OCI-LY3 (cell line): ENCODE measurements at regions not wholly inside any gene's neighbourhood (a gene's known extent, or its start where the extent isn't known, plus 50 kb on each side); places are given as distances from the start of the nearest gene placed in this dataset.

ENCODE experiments used
- H2AFZ ChIP-seq: fragments of 200-600, 300-600 bp; shearing (Covaris generic); 2 replicates; pipeline ENCODE4 v1.6.0; 2014; ENCODE audit warnings: antibody characterized with exemption, low read depth, low read length
- H3K27ac ChIP-seq: fragments of 200-600, 300-600 bp; sonication (generic); 2 replicates; pipeline ENCODE4 v1.5.1; 2014; ENCODE audit warnings: mild to moderate bottlenecking, low read length, moderate library complexity, mixed read lengths
- H3K27me3 ChIP-seq: fragments of 200-600, 300-600 bp; sonication (generic); 2 replicates; pipeline ENCODE4 v1.6.1; 2014; ENCODE audit warnings: low read depth, low read length, mixed read lengths
- H3K36me3 ChIP-seq: fragments of 200-600, 300-600 bp; sonication (generic); replicated peaks from 2 replicates; pipeline ENCODE3; 2014; ENCODE audit warnings: low read depth, low read length, mixed read lengths
- H3K4me1 ChIP-seq: fragments of 300-600, 200-600 bp; sonication (generic); 2 replicates; pipeline ENCODE4 v1.6.1; 2014; ENCODE audit warnings: low read length, mixed read lengths
- H3K4me2 ChIP-seq: fragments of 200-600, 300-600 bp; sonication (generic); 2 replicates; pipeline ENCODE4 v1.6.1; 2014; ENCODE audit warnings: low read length, mixed read lengths
- H3K4me3 ChIP-seq: fragments of 300-600, 200-600 bp; sonication (generic); 2 replicates; pipeline ENCODE4 v1.5.1; 2014; ENCODE audit warnings: antibody characterized with exemption, mild to moderate bottlenecking, low read length, moderate library complexity
- H3K79me2 ChIP-seq: fragments of 300-600, 200-600 bp; shearing (Covaris generic); 2 replicates; pipeline ENCODE4 v1.6.1; 2014; ENCODE audit warnings: mild to moderate bottlenecking, low read length, mixed read lengths
- H3K9ac ChIP-seq: fragments of 300-600, 200-600 bp; shearing (Covaris generic); 2 replicates; pipeline ENCODE4 v1.6.0; 2014; ENCODE audit warnings: mild to moderate bottlenecking, low read length, moderate library complexity
- H3K9me3 ChIP-seq: fragments of 200-600, 300-600 bp; shearing (Covaris generic); 2 replicates; pipeline ENCODE4 v1.6.1; 2014; ENCODE audit warnings: low read length, mixed read lengths; ENCODE audit not compliant: insufficient read depth
- H4K20me1 ChIP-seq: fragments of 200-600, 300-600 bp; sonication (generic); 2 replicates; pipeline ENCODE4 v1.6.1; 2016; ENCODE audit warnings: low read length, mixed read lengths; ENCODE audit not compliant: insufficient read depth
- EZH2phosphoT487 ChIP-seq: fragments of 200-600 bp; shearing (Covaris generic); IDR thresholded peaks from 2 replicates; pipeline ENCODE4 v1.6.1; 2018; ENCODE audit warnings: antibody characterized with exemption, mixed run types, low read depth
- TF ChIP-seq, protein P1 (sequence below): fragments of 200-600, 300-600 bp; sonication (generic); IDR thresholded peaks from 2 replicates; pipeline ENCODE4 v1.5.1; 2014; ENCODE audit warnings: antibody characterized with exemption, low read length, low read depth

DNA sequence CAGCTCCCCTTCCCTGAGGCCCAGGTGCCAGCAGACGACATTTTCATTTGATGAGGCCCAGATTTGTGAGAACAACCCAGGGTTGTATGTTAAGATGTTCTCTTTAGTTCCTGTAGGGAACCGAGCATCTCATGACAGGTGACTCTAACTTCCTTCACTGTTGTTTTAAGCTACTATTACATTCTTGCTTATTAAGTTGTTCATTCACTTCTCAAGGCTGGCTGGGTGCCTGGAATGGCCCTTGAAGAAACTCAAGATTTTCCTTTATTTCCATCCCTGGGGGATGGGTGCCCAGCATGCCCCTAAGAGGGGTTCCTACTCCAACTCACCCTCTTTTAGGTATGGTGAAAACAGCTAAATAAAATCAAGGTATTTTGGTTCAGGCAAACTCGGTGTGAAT lies 111.5 kb upstream of the SYNDIG1 start:
- H3K4me2 ChIP-seq = no peak overlapping the region
- no peaks in the 10 kb centered on the region for H3K4me1 ChIP-seq
- TF ChIP-seq, protein P1, sequence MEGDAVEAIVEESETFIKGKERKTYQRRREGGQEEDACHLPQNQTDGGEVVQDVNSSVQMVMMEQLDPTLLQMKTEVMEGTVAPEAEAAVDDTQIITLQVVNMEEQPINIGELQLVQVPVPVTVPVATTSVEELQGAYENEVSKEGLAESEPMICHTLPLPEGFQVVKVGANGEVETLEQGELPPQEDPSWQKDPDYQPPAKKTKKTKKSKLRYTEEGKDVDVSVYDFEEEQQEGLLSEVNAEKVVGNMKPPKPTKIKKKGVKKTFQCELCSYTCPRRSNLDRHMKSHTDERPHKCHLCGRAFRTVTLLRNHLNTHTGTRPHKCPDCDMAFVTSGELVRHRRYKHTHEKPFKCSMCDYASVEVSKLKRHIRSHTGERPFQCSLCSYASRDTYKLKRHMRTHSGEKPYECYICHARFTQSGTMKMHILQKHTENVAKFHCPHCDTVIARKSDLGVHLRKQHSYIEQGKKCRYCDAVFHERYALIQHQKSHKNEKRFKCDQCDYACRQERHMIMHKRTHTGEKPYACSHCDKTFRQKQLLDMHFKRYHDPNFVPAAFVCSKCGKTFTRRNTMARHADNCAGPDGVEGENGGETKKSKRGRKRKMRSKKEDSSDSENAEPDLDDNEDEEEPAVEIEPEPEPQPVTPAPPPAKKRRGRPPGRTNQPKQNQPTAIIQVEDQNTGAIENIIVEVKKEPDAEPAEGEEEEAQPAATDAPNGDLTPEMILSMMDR = no peak
- TF ChIP-seq EZH2phosphoT487 = no peak
- no peaks in the 10 kb centered on the region for H3K9me3 ChIP-seq
- H3K27me3 ChIP-seq = no peaks in the 10 kb centered on the region
- no peak overlapping the region for H3K9ac ChIP-seq
- H3K4me3 ChIP-seq = no peak overlapping the region
- no peaks in the 10 kb centered on the region for H4K20me1 ChIP-seq
- no peaks in the 10 kb centered on the region for H3K79me2 ChIP-seq
- no peaks in the 10 kb centered on the region for H3K36me3 ChIP-seq
- no peak overlapping the region for H3K27ac ChIP-seq
- no peak overlapping the region for H2AFZ ChIP-seq

DNA sequence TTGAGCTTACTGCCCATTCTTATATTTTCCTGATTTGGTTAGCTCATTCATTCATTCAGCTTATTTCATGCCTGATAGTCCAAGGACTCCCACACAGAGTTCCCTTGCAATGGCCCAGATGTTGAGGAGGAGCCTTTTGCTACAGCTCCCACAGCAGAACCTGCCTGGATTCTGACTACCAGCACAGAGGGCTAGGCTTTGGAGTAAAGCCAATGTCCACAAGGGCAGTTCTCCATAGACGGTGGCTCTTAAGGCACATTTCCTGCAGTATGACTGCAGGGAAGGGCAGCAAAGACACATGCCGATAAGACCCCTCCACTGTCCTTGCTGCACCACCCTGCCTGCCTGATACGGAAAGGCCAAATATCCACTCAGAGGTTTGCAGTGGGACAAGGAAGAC lies 112.3 kb upstream of the SYNDIG1 start:
- no peaks in the 10 kb centered on the region for H3K79me2 ChIP-seq
- no peak overlapping the region for H2AFZ ChIP-seq
- no peaks in the 10 kb centered on the region for H3K9me3 ChIP-seq
- H3K27me3 ChIP-seq = no peaks in the 10 kb centered on the region
- H3K4me1 ChIP-seq = no peaks in the 10 kb centered on the region
- no peaks in the 10 kb centered on the region for H3K36me3 ChIP-seq
- H4K20me1 ChIP-seq = no peaks in the 10 kb centered on the region
- H3K27ac ChIP-seq = no peak overlapping the region
- H3K9ac ChIP-seq = no peak overlapping the region
- H3K4me3 ChIP-seq = no peak overlapping the region
- no peak for TF ChIP-seq EZH2phosphoT487
- TF ChIP-seq, protein P1 = no peak
- no peak overlapping the region for H3K4me2 ChIP-seq

DNA sequence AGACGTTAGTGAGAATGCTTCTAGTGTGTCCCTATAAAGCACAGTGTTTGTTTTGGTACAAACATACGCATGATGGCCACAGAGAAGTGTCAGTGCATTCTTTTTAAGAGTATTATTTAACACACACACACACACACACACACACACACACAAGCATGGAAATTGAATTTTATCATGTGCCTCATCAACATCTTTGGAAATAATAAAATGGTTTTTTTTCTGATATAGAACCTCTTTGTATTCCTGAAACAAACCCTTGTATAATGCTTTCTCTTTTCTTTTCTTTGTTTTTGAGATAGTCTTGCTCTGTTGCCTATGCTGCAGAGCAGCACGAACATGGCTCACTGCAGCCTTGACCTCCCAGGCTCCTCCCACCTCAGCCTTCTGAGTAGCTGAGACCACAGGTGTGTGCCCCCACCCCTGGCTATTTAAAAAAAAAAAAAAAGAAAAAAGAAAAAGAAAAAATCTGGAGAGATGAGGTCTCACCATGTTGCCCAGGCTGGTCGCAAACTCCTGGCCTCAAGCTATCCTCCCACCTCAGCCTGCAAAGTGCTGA lies 116.2 kb upstream of the SYNDIG1 start:
- H3K27me3 ChIP-seq = no peaks in the 10 kb centered on the region
- no peaks in the 10 kb centered on the region for H3K4me1 ChIP-seq
- H3K4me2 ChIP-seq = no peak overlapping the region
- H3K4me3 ChIP-seq = no peak overlapping the region
- no peaks in the 10 kb centered on the region for H3K79me2 ChIP-seq
- no peak overlapping the region for H3K27ac ChIP-seq
- no peak overlapping the region for H3K9ac ChIP-seq
- no peaks in the 10 kb centered on the region for H4K20me1 ChIP-seq
- H3K9me3 ChIP-seq = no peaks in the 10 kb centered on the region
- TF ChIP-seq EZH2phosphoT487 = no peak
- TF ChIP-seq, protein P1 = no peak
- no peak overlapping the region for H2AFZ ChIP-seq
- H3K36me3 ChIP-seq = no peaks in the 10 kb centered on the region

DNA sequence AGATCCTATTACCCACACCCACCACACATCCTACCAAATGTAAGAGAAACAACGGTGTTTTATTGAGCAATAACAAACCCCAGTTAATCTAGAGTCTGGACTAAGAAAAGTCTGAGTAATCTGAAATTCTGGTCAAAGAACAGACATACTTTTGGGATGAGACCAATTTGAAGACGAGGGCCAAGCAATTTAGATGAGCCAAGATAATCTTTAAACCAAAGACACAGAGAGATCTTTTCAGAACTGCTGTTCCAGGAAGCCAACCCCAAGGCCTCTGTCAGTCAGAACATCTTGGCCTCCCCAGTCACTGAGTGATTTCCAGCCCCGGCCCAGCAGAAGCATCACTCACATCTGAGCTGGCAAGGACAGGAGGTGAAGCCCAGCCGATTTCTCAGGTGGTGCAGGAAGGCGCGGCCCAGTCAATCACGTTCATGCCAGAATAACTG lies 118.5 kb upstream of the SYNDIG1 start:
- H3K4me1 ChIP-seq = no peaks in the 10 kb centered on the region
- no peak overlapping the region for H3K27ac ChIP-seq
- no peak overlapping the region for H3K4me2 ChIP-seq
- H3K27me3 ChIP-seq = no peaks in the 10 kb centered on the region
- no peak overlapping the region for H3K9ac ChIP-seq
- H3K4me3 ChIP-seq = no peak overlapping the region
- no peak overlapping the region for H2AFZ ChIP-seq
- H3K36me3 ChIP-seq = no peaks in the 10 kb centered on the region
- no peaks in the 10 kb centered on the region for H3K9me3 ChIP-seq
- H4K20me1 ChIP-seq = no peaks in the 10 kb centered on the region
- no peaks in the 10 kb centered on the region for H3K79me2 ChIP-seq
- TF ChIP-seq EZH2phosphoT487 = no peak
- TF ChIP-seq, protein P1 = no peak
